ENCODE measurements at regions not wholly inside any gene's neighbourhood (a gene's known extent, or its start where the extent isn't known, plus 50 kb on each side); places are given as distances from the start of the nearest gene placed in this dataset.

DNA sequence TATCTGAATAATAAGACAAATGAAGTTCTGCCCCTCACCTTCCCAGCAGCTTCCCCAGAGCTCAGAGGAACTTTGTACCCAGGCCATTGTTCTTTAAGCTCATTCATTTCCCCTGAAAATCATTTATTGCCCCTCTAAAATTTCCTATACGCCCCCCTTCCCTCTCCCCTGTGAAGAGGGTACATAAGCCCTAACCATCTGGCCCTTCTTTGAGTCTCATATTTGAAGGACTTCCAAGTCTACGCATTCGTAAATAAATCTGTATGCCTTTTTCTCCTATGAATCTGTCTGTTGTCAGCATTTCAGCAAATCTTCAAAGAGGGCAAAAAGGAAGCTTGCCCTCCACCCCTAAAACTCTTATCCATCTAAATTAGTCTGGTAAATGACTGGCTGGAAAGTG lies 73.1 kb upstream of the DST start (continued):
- TF ChIP-seq, protein P1, sequence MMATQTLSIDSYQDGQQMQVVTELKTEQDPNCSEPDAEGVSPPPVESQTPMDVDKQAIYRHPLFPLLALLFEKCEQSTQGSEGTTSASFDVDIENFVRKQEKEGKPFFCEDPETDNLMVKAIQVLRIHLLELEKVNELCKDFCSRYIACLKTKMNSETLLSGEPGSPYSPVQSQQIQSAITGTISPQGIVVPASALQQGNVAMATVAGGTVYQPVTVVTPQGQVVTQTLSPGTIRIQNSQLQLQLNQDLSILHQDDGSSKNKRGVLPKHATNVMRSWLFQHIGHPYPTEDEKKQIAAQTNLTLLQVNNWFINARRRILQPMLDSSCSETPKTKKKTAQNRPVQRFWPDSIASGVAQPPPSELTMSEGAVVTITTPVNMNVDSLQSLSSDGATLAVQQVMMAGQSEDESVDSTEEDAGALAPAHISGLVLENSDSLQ (IDR thresholded peaks at IDR 0.05), result no peak
- TF ChIP-seq MYB (IDR thresholded peaks at IDR 0.05; ENCODE audit: borderline replicate concordance, low read depth, low read length), result no peak
- no peak for TF ChIP-seq SREBF2 (IDR thresholded peaks at IDR 0.05; ENCODE audit: low read length)
- TF ChIP-seq, protein P2, sequence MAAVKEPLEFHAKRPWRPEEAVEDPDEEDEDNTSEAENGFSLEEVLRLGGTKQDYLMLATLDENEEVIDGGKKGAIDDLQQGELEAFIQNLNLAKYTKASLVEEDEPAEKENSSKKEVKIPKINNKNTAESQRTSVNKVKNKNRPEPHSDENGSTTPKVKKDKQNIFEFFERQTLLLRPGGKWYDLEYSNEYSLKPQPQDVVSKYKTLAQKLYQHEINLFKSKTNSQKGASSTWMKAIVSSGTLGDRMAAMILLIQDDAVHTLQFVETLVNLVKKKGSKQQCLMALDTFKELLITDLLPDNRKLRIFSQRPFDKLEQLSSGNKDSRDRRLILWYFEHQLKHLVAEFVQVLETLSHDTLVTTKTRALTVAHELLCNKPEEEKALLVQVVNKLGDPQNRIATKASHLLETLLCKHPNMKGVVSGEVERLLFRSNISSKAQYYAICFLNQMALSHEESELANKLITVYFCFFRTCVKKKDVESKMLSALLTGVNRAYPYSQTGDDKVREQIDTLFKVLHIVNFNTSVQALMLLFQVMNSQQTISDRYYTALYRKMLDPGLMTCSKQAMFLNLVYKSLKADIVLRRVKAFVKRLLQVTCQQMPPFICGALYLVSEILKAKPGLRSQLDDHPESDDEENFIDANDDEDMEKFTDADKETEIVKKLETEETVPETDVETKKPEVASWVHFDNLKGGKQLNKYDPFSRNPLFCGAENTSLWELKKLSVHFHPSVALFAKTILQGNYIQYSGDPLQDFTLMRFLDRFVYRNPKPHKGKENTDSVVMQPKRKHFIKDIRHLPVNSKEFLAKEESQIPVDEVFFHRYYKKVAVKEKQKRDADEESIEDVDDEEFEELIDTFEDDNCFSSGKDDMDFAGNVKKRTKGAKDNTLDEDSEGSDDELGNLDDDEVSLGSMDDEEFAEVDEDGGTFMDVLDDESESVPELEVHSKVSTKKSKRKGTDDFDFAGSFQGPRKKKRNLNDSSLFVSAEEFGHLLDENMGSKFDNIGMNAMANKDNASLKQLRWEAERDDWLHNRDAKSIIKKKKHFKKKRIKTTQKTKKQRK (IDR thresholded peaks at IDR 0.05; ENCODE audit: low read depth, low read length), result no peak
- TF ChIP-seq ZNF207 (IDR thresholded peaks at IDR 0.05; ENCODE audit: borderline replicate concordance), result no peak
- TF ChIP-seq ZBED1 (IDR thresholded peaks at IDR 0.05; ENCODE audit: borderline replicate concordance), result no peak
- TF ChIP-seq RELA (IDR thresholded peaks at IDR 0.05; ENCODE audit: borderline replicate concordance, partially characterized antibody), result no peak
- no peak for TF ChIP-seq RCOR1 (conservative IDR thresholded peaks at IDR 0.05; ENCODE audit: low read depth, low read length)
- TF ChIP-seq GATAD2B (conservative IDR thresholded peaks at IDR 0.05; ENCODE audit: low read depth), result no peak
- no peak for TF ChIP-seq SIN3A (IDR thresholded peaks at IDR 0.05; ENCODE audit: low read depth, low read length)
- no peak for TF ChIP-seq STAT1 (conservative IDR thresholded peaks at IDR 0.05)
